Thoracic aorta (tissue), 2 donors: ENCODE measurements at regions not wholly inside any gene's neighbourhood (a gene's known extent, or its start where the extent isn't known, plus 50 kb on each side); places are given as distances from the start of the nearest gene placed in this dataset.

Source experiments
- ATAC-seq: fragments of 150-250 bp; one replicate; pipeline ENCODE4 v1.8.0; 2017; ENCODE audit warnings: low read depth; ENCODE audit not compliant: insufficient number of reproducible peaks, low FRiP score
- DNase-seq: peaks from one replicate; pipeline ENCODE4 v3.0.0-alpha.2; 2020; ENCODE audit warnings: low spot score
- H3K27ac ChIP-seq, 2 donors: fragments of 200-600 bp; sonication (generic); 1 replicate in 1 of 2; 2 replicates in 1 of 2; pipeline ENCODE4 v1.5.1; 2016; ENCODE audit warnings: mild to moderate bottlenecking in 2 of 2, moderate library complexity in 2 of 2
- H3K27me3 ChIP-seq: fragments of 200-600 bp; sonication (generic); replicated peaks from 2 replicates; pipeline ENCODE4 v1.6.0; 2016; ENCODE audit warnings: mild to moderate bottlenecking; ENCODE audit not compliant: insufficient read depth
- H3K36me3 ChIP-seq: fragments of 200-600 bp; sonication (generic); one replicate; pipeline ENCODE4 v1.5.1; 2016
- H3K4me1 ChIP-seq, 2 donors: fragments of 200-600 bp; sonication (generic); 1 replicate in 1 of 2; 2 replicates in 1 of 2; pipeline versions ENCODE4 v1.5.1 to v1.6.0; 2016; ENCODE audit warnings: low read depth in 2 of 2, mild to moderate bottlenecking in 1 of 2; ENCODE audit not compliant: control insufficient read depth in 1 of 2
- H3K4me3 ChIP-seq: fragments of 200-600 bp; sonication (generic); 2 replicates; pipeline ENCODE4 v1.5.1; 2016; ENCODE audit warnings: mild to moderate bottlenecking
- H3K9me3 ChIP-seq: fragments of 200-600 bp; sonication (generic); 2 replicates; pipeline ENCODE4 v1.5.1; 2016
- TF ChIP-seq, protein P1 (sequence below): fragments of 200-600 bp; sonication (generic); IDR thresholded peaks from one replicate; pipeline ENCODE4 v1.5.1; 2019; ENCODE audit warnings: antibody characterized with exemption

DNA sequence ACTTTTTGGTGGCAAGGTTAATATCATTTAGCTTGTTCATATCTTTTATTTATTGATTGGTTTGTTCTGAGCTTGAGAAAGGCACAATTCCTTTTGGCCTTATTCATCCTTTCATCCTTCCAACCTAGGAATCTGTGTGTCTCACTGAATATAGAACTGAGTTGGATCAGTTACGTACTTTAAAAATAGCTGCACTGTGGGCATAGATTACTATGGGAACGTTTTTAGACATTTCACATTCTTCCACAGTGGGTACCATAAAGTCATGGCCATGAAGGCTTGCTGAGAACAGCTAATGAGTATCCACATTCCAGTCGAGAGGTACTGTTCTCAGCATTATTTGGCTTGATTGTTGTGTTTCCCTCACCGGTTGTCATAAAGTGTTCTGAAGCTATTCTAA is 217.0 kb upstream of the DKK2 start:
- no peak overlapping the region for H3K4me3 ChIP-seq
- H3K4me1 ChIP-seq = no peaks in the 10 kb centered on the region
- ATAC-seq (no peak), DNase-seq (no peak)
- no peak overlapping the region for H3K27ac ChIP-seq
- H3K9me3 ChIP-seq = no peaks in the 10 kb centered on the region
- no peaks in the 10 kb centered on the region for H3K36me3 ChIP-seq
- no peaks in the 10 kb centered on the region for H3K27me3 ChIP-seq
- TF ChIP-seq, protein P1, sequence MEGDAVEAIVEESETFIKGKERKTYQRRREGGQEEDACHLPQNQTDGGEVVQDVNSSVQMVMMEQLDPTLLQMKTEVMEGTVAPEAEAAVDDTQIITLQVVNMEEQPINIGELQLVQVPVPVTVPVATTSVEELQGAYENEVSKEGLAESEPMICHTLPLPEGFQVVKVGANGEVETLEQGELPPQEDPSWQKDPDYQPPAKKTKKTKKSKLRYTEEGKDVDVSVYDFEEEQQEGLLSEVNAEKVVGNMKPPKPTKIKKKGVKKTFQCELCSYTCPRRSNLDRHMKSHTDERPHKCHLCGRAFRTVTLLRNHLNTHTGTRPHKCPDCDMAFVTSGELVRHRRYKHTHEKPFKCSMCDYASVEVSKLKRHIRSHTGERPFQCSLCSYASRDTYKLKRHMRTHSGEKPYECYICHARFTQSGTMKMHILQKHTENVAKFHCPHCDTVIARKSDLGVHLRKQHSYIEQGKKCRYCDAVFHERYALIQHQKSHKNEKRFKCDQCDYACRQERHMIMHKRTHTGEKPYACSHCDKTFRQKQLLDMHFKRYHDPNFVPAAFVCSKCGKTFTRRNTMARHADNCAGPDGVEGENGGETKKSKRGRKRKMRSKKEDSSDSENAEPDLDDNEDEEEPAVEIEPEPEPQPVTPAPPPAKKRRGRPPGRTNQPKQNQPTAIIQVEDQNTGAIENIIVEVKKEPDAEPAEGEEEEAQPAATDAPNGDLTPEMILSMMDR = no peak

DNA sequence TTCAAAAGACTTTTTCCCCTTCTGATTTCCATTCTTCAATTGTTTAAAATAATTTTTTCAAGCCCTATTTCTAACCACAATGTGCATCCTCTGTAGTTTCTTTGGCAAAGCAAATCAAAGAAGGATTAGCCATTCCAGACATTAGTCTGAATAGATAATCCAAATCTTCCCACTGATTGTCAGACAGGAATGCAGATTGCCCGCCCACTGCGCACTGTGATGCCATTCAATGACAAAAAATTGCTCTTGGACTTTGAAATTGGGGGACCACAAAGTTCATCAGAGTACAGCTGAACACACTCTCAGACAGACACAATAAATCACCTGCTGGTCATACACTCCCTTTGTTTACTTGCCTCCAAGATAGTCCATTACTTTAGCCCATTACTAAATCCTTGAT is 216.5 kb upstream of the DKK2 start:
- Histone ChIP-seq H3K27ac (no peak overlapping the region), H3K27me3 (no peaks in the 10 kb centered on the region), H3K9me3 (no peaks in the 10 kb centered on the region), H3K4me1 (no peaks in the 10 kb centered on the region), H3K36me3 (no peaks in the 10 kb centered on the region), H3K4me3 (no peak overlapping the region)
- TF ChIP-seq, protein P1 = no peak
- DNase-seq (no peak), ATAC-seq (no peak)

DNA sequence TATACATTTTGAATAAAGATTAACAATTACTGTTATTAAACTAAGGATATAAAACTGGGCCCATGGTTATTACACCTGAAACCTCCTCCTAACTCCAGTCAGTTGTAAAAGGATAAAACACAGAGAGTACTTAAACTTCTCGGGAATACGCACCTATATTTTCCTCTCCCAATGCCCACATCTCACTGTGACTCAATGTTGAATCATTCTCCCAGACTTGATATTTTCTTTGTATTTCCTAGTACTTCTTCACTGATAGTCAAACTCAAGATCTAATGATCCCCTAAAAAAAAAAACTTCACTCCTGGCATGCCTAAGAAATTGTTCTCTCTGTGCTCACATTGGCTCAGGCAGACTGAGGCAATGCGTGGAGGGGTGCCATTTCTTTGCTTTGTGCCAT is 212.5 kb upstream of the DKK2 start:
- ATAC-seq (no peak), DNase-seq (no peak)
- H3K4me3 ChIP-seq = no peak overlapping the region
- no peaks in the 10 kb centered on the region for H3K36me3 ChIP-seq
- TF ChIP-seq, protein P1 = no peak
- H3K27ac ChIP-seq = no peak overlapping the region
- H3K9me3 ChIP-seq = no peaks in the 10 kb centered on the region
- no peaks in the 10 kb centered on the region for H3K4me1 ChIP-seq
- no peaks in the 10 kb centered on the region for H3K27me3 ChIP-seq

DNA sequence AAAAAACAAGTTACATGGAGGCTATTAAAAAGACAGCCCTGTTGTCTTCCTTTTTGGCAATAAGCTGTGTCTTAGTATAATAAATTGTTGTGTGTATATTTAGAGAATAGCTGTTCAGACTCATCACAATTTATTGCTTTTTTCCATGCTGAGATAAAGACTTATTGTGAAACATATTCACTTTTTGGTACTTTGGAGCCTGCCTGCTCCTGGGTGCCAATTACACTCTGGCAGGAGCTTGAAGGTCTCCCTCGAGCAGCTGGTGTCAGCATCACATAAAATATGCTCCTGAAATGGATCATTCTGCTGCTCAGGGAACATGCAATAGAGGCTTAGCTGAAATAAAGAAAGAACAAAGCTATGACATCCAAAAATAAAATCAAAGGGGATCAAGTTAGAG is 211.6 kb upstream of the DKK2 start:
- Histone ChIP-seq H3K27me3 (no peaks in the 10 kb centered on the region), H3K36me3 (no peaks in the 10 kb centered on the region), H3K27ac (no peak overlapping the region), H3K9me3 (no peaks in the 10 kb centered on the region), H3K4me1 (no peaks in the 10 kb centered on the region), H3K4me3 (no peak overlapping the region)
- DNase-seq (no peak), ATAC-seq (no peak)
- TF ChIP-seq, protein P1 = no peak

DNA sequence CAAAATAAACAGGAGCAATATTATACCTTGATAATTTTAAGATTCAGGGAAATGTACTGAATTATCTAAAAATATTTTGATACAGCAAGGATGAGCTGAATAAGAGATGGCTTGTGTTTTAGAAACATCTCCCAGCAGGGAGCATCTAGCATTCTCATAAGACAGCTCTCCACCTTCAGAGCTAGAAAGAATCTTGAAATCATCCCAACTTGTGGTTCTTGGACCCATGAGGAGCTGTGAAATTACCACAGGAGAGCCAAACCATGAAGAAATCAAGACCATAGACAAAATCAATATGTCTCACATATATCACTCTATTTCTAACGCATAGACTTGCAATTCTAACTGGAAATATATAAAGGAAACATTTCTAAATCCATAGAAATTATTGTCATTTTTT is 210.6 kb upstream of the DKK2 start:
- no peaks in the 10 kb centered on the region for H3K9me3 ChIP-seq
- H3K4me1 ChIP-seq = no peaks in the 10 kb centered on the region
- H3K27ac ChIP-seq = no peak overlapping the region
- no peaks in the 10 kb centered on the region for H3K27me3 ChIP-seq
- H3K4me3 ChIP-seq = no peak overlapping the region
- TF ChIP-seq, protein P1 = no peak
- ATAC-seq (no peak), DNase-seq (no peak)
- no peaks in the 10 kb centered on the region for H3K36me3 ChIP-seq
